ENCODE measurements at regions not wholly inside any gene's neighbourhood (a gene's known extent, or its start where the extent isn't known, plus 50 kb on each side); places are given as distances from the start of the nearest gene placed in this dataset.
"Not testable (repeated sequence)": the region's sequence is repeated elsewhere in the genome, so short reads cannot be mapped to it uniquely, and the experiment has no call there.

DNA sequence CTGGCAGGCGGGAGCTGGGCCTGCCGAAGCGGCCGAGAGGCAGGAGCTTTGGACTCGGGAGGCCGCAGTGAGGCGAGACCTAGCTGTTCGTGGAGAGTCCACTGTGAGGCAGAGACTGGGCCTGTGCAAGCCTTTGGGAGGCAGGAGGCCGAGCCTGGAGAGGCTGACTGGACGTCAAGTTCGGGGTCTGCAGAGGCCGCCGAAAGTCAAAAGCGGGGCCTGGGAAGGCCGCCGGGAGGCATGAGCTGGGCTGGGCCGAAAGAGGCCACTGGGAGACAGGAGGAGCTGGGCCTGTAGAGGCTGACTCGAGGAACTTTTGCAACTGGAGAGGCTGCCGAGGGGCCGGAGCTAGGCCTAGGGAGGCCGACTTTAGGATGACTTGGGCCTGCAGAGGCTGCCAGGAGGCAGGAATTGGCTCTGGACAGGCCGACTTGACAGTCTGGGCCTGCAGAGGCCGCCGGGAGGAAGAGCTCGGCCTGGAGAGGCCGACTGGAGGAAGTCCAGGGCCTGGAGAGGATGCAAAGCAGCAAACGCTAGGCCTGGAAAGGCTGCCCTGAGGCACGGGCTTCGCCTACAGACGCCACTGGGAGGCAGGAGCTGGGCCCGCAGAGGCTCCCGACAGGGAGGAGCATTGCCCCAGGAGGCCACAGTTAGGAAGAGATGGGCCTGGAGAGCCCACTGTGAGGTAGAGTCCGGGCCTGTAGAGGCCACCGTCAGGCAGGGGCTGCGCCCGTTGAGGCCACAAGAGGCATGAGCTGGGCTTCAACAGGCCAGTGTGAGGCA is 304.0 kb downstream of the ZNF479 start:
- peaks cover 4 to 17% of the 10 kb centered on the region in 2 donors for H3K9me3 Mint-ChIP-seq
- H3K27me3 Mint-ChIP-seq; DNase-seq; H3K4me3 Mint-ChIP-seq; H3K4me1 Mint-ChIP-seq; H3K27ac Mint-ChIP-seq; ATAC-seq (replicated peaks); H3K36me3 Mint-ChIP-seq: not testable (repeated sequence)

DNA sequence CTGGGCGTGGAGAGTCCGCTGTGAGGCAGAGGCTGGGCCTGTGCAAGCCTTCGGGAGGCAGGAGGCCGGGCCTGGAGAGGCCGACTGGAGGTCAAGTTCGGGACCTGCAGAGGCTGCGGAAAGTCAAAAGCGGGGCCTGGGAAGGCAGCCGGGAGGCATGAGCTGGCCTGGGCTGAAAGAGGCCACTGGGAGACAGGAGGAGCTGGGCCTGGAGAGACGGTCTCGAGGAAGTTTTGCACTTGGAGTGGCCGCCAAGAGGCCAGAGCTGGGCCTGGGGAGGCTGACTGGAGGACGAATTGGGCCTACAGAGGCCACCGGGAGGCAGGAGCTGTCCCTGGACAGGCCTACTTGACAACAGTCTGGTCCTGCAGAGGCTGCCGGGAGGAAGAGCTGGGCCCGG is 304.7 kb downstream of the ZNF479 start:
- H3K36me3 Mint-ChIP-seq; DNase-seq; H3K4me3 Mint-ChIP-seq; H3K27me3 Mint-ChIP-seq; H3K4me1 Mint-ChIP-seq; H3K27ac Mint-ChIP-seq; ATAC-seq (replicated peaks): not testable (repeated sequence)
- H3K9me3 Mint-ChIP-seq, result peaks cover 4 to 17% of the 10 kb centered on the region in 2 donors

DNA sequence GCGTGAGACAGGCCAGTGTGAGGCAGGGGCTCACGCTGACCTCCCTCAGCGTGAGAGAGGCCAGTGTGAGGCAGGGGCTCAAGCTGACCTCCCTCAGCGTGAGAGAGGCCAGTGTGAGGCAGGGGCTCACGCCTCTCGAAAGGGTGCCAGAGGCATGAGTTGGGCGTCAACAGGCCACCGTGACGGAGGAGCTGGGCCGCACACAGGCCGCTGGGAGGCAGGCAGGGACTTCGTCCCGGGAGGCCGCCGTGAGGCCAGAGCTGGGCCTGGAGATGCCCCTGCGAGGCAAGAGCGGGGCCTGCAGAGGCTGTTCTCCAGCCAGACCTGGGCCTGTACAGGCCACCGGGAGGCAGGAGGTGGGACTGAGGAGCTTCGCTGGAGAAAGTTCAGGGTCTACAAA is 305.7 kb downstream of the ZNF479 start:
- not testable (repeated sequence) for H3K27ac Mint-ChIP-seq; DNase-seq; ATAC-seq (replicated peaks); H3K36me3 Mint-ChIP-seq; H3K4me3 Mint-ChIP-seq; H3K27me3 Mint-ChIP-seq; H3K4me1 Mint-ChIP-seq
- peaks cover 4 to 14% of the 10 kb centered on the region in 2 donors for H3K9me3 Mint-ChIP-seq

DNA sequence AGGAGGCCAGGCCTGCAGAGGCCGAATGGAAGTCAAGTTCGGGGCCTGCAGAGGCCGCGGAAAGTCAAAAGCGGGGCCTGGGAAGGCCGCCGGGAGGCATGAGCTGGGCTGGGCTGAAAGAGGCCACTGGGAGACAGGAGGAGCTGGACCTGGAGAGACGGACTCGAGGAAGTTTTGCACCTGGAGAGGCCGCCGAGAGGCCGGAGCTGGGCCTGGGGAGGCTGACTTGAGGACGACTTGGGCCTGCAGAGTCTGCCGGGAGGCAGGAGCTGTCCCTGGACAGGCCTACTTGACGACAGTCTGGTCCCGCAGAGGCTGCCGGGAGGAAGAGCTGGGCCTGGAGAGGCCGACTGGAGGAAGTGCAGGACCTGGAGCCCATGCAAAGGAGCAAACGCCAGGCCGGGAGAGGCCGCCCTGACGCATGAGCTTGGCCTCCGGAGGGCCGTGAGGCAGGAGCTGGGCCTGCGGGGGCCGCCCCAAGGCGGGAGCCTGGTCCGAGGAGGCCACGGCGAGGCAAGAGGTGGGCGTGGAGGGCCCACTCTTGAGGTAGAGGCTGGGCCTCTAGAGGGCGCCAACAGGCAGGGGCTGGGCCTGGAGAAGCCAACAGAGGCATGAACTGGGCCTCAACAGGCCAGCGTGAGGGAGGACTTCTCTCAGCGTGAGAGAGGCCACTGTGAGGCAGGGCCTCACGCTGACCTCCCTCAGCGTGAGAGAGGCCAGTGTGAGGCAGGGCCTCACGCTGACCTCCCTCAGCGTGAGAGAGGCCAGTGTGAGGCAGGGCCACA is 306.3 kb downstream of the ZNF479 start:
- H3K9me3 Mint-ChIP-seq, result peaks cover 4 to 14% of the 10 kb centered on the region in 2 donors

DNA sequence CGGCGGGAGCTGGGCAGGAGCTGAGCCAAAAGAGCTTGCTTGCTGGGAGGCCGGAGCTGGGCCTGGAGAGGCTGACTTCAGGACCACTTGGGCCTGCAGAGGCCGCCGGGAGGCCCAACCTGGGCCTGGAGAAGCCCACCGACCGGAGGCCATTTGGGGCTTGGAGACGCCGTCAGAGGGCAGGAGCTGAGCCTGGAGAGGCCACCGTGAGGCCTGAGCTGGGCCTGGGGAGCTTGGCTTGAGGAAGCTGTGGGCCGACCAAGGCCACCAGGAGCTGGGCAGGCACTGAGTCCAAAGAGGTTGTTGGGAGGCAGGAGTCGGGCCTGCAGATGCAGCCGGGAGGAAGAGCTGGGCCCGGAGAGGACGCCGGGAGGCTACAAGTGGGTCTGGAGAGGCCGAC is 307.1 kb downstream of the ZNF479 start:
- DNase-seq, H3K27me3 Mint-ChIP-seq: not testable (repeated sequence)

More for the DNA sequence above, 306.3 kb downstream of the ZNF479 start:
- H3K4me3 Mint-ChIP-seq; H3K4me1 Mint-ChIP-seq; H3K36me3 Mint-ChIP-seq; DNase-seq; ATAC-seq (replicated peaks); H3K27me3 Mint-ChIP-seq; H3K27ac Mint-ChIP-seq: not testable (repeated sequence)

DNA sequence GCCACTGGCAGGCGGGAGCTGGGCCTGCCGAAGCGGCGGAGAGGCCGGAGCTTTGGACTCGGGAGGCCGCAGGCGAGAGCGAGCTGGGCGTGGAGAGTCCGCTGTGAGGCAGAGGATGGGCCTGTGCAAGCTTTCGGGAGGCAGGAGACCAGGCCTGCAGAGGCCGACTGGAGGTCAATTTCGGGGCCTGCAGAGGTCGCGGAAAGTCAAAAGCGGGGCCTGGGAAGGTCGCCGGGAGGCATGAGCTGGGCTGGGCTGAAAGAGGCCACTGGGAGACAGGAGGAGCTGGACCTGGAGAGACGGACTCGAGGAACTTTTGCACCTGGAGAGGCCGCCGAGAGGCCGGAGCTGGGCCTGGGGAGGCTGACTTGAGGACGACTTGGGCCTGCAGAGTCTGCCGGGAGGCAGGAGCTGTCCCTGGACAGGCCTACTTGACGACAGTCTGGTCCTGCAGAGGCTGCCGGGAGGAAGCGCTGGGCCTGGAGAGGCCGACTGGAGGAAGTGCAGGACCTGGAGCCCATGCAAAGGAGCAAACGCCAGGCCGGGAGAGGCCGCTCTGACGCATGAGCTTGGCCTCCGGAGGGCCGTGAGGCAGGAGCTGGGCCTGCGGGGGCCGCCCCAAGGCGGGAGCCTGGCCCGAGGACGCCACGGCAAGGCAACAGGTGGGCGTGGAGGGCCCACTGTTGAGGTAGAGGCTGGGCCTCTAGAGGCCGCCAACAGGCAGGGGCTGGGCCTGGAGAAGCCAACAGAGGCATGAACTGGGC is 308.2 kb downstream of the ZNF479 start:
- not testable (repeated sequence) for DNase-seq; H3K36me3 Mint-ChIP-seq; ATAC-seq (replicated peaks); H3K4me1 Mint-ChIP-seq; H3K4me3 Mint-ChIP-seq; H3K27ac Mint-ChIP-seq; H3K27me3 Mint-ChIP-seq
- H3K9me3 Mint-ChIP-seq, result peaks cover 0 to 10% of the 10 kb centered on the region in 2 donors

More for the DNA sequence above, 307.1 kb downstream of the ZNF479 start:
- not testable (repeated sequence) for H3K4me1 Mint-ChIP-seq; ATAC-seq (replicated peaks); H3K27ac Mint-ChIP-seq; H3K4me3 Mint-ChIP-seq; H3K36me3 Mint-ChIP-seq
- H3K9me3 Mint-ChIP-seq, result peaks cover 0 to 12% of the 10 kb centered on the region in 2 donors

DNA sequence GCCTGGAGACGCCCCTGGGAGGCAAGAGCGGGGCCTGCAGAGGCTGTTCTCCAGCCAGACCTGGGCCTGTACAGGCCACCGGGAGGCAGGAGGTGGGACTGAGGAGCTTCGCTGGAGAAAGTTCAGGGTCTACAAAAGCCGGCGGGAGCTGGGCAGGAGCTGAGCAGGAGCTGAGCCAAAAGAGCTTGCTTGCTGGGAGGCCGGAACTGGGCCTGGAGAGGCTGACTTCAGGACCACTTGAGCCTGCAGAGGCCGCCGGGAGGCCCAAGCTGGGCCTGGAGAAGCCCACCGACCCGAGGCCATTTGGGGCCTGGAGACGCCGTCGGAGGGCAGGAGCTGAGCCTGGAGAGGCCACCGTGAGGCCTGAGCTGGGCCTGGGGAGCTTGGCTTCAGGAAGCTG is 309.0 kb downstream of the ZNF479 start:
- not testable (repeated sequence) for H3K4me3 Mint-ChIP-seq; H3K9me3 Mint-ChIP-seq; DNase-seq; H3K27ac Mint-ChIP-seq; H3K4me1 Mint-ChIP-seq; H3K27me3 Mint-ChIP-seq; ATAC-seq (replicated peaks); H3K36me3 Mint-ChIP-seq

DNA sequence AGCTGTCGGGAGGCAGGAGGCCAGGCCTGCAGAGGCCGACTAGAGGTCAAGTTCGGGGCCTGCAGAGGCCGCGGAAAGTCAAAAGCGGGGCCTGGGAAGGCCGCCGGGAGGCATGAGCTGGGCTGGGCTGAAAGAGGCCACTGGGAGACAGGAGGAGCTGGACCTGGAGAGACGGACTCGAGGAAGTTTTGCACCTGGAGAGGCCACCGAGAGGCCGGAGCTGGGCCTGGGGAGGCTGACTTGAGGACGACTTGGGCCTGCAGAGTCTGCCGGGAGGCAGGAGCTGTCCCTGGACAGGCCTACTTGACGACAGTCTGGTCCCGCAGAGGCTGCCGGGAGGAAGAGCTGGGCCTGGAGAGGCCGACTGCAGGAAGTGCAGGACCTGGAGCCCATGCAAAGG is 310.1 kb downstream of the ZNF479 start:
- not testable (repeated sequence) for H3K27me3 Mint-ChIP-seq; H3K9me3 Mint-ChIP-seq; H3K27ac Mint-ChIP-seq; H3K4me1 Mint-ChIP-seq; H3K36me3 Mint-ChIP-seq; H3K4me3 Mint-ChIP-seq; DNase-seq; ATAC-seq (replicated peaks)

DNA sequence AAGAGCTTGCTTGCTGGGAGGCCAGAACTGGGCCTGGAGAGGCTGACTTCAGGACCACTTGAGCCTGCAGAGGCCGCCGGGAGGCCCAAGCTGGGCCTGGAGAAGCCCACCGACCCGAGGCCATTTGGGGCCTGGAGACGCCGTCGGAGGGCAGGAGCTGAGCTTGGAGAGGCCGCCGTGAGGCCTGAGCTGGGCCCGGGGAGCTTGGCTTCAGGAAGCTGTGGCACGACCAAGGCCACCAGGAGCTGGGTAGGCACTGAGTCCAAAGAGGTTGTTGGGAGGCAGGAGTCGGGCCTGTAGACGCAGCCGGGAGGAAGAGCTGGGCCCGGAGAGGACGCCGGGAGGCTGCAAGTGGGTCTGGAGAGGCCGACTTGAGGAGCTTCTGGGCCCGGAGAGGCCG is 310.7 kb downstream of the ZNF479 start:
- H3K9me3 Mint-ChIP-seq, result not testable (repeated sequence)

DNA sequence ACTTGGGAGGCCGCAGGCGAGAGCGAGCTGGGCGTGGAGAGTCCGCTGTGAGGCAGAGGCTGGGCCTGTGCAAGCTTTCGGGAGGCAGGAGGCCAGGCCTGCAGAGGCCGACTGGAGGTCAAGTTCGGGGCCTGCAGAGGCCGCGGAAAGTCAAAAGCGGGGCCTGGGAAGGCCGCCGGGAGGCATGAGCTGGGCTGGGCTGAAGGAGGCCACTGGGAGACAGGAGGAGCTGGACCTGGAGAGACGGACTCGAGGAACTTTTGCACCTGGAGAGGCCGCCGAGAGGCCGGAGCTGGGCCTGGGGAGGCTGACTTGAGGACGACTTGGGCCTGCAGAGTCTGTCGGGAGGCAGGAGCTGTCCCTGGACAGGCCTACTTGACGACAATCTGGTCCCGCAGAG is 314.0 kb downstream of the ZNF479 start:
- not testable (repeated sequence) for H3K27ac Mint-ChIP-seq; H3K9me3 Mint-ChIP-seq; ATAC-seq (replicated peaks); H3K36me3 Mint-ChIP-seq; DNase-seq; H3K4me3 Mint-ChIP-seq; H3K27me3 Mint-ChIP-seq; H3K4me1 Mint-ChIP-seq

More for the DNA sequence above, 310.7 kb downstream of the ZNF479 start:
- H3K27ac Mint-ChIP-seq; H3K36me3 Mint-ChIP-seq; H3K4me3 Mint-ChIP-seq; DNase-seq; ATAC-seq (replicated peaks); H3K4me1 Mint-ChIP-seq; H3K27me3 Mint-ChIP-seq: not testable (repeated sequence)

DNA sequence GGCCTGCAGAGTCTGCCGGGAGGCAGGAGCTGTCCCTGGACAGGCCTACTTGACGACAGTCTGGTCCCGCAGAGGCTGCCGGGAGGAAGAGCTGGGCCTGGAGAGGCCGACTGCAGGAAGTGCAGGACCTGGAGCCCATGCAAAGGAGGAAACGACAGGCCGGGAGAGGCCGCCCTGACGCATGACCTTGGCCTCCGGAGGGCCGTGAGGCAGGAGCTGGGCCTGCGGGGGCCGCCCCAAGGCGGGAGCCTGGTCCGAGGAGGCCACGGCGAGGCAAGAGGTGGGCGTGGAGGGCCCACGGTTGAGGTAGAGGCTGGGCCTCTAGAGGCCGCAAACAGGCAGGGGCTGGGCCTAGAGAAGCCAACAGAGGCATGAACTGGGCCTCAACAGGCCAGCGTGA is 317.3 kb downstream of the ZNF479 start:
- not testable (repeated sequence) for H3K27ac Mint-ChIP-seq; H3K9me3 Mint-ChIP-seq; ATAC-seq (replicated peaks); H3K4me3 Mint-ChIP-seq; H3K27me3 Mint-ChIP-seq; H3K36me3 Mint-ChIP-seq; H3K4me1 Mint-ChIP-seq; DNase-seq

DNA sequence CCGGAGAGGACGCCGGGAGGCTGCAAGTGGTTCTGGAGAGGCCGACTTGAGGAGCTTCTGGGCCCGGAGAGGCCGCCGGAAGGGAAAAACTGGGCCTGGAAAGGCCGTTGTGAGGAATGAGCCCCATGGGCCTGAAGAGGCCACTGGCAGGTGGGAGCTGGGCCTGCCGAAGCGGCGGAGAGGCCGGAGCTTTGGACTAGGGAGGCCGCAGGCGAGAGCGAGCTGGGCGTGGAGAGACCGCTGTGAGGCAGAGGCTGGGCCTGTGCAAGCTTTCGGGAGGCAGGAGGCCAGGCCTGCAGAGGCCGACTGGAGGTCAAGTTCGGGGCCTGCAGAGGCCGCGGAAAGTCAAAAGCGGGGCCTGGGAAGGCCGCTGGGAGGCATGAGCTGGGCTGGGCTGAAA is 317.8 kb downstream of the ZNF479 start:
- not testable (repeated sequence) for H3K4me1 Mint-ChIP-seq; H3K27ac Mint-ChIP-seq; ATAC-seq (replicated peaks); H3K9me3 Mint-ChIP-seq; H3K4me3 Mint-ChIP-seq; H3K36me3 Mint-ChIP-seq; DNase-seq; H3K27me3 Mint-ChIP-seq

DNA sequence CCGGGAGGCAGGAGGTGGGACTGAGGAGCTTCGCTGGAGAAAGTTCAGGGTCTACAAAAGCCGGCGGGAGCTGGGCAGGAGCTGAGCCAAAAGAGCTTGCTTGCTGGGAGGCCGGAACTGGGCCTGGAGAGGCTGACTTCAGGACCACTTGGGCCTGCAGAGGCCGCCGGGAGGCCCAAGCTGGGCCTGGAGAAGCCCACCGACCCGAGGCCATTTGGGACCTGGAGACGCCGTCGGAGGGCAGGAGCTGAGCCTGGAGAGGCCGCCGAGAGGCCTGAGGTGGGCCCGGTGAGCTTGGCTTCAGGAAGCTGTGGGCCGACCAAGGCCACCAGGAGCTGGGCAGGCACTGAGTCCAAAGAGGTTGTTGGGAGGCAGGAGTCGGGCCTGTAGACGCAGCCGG is 318.3 kb downstream of the ZNF479 start:
- H3K27ac Mint-ChIP-seq; H3K36me3 Mint-ChIP-seq; H3K4me3 Mint-ChIP-seq; DNase-seq; H3K27me3 Mint-ChIP-seq; H3K9me3 Mint-ChIP-seq; ATAC-seq (replicated peaks); H3K4me1 Mint-ChIP-seq: not testable (repeated sequence)

DNA sequence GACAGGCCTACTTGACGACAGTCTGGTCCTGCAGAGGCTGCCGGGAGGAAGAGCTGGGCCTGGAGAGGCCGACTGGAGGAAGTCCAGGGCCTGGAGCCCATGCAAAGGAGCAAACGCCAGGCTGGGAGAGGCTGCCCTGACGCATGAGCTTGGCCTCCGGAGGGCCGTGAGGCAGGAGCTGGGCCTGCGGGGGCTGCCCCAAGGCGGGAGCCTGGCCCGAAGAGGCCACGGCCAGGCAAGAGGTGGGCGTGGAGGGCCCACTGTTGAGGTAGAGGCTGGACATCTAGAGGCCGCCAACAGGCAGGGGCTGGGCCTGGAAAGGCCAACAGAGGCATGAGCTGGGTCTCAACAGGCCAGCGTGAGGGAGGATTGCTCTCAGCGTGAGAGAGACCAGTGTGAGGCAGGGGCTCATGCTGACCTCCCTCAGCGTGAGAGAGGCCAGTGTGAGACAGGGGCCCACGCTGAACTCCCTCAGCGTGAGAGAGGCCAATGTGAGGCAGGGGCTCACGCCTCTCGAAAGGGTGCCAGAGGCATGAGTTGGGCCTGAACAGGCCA is 320.6 kb downstream of the ZNF479 start:
- not testable (repeated sequence) for ATAC-seq (replicated peaks); H3K4me1 Mint-ChIP-seq; H3K27me3 Mint-ChIP-seq; DNase-seq; H3K4me3 Mint-ChIP-seq; H3K27ac Mint-ChIP-seq; H3K9me3 Mint-ChIP-seq; H3K36me3 Mint-ChIP-seq
